CD4-positive, CD25-positive, alpha-beta regulatory T cell (primary cell): ENCODE measurements at regions not wholly inside any gene's neighbourhood (a gene's known extent, or its start where the extent isn't known, plus 50 kb on each side); places are given as distances from the start of the nearest gene placed in this dataset.

Experiments used
- ATAC-seq, 2 donors: fragments of 150-1000 bp; cut with Tn5 transposase; one replicate each; pipeline ENCODE4 v1.10.0; 2021; ENCODE audit warnings: low read depth in 2 of 2, moderate number of reproducible peaks in 2 of 2, moderate library complexity in 1 of 2
- DNase-seq, 3 donors: peaks; one replicate each; pipeline versions ENCODE4 v3.0.0 to v3.0.0-alpha.2; 2012 to 2022; ENCODE audit warnings: mixed read lengths in 1 of 3
- H3K27ac ChIP-seq: one replicate; pipeline ENCODE4 v1.7.0; 2013; ENCODE audit warnings: mild to moderate bottlenecking, low read length; ENCODE audit not compliant: insufficient read depth, poor library complexity, severe bottlenecking
- H3K27me3 ChIP-seq: one replicate; pipeline ENCODE4 v1.7.0; 2013; ENCODE audit warnings: low read length; ENCODE audit not compliant: control insufficient read depth, insufficient read depth
- H3K36me3 ChIP-seq: one replicate; pipeline ENCODE4 v1.7.0; 2013; ENCODE audit warnings: mild to moderate bottlenecking, low read length, moderate library complexity; ENCODE audit not compliant: control insufficient read depth, insufficient read depth
- H3K4me1 ChIP-seq: 2 replicates; pipeline ENCODE4 v1.7.0; 2013; ENCODE audit warnings: mild to moderate bottlenecking, low read length; ENCODE audit not compliant: insufficient read depth, control insufficient read depth, poor library complexity, severe bottlenecking
- H3K4me3 ChIP-seq: one replicate; pipeline ENCODE4 v1.7.0; 2013; ENCODE audit warnings: low read depth, mild to moderate bottlenecking, low read length, moderate library complexity
- H3K9me3 ChIP-seq, 2 experiments: 1 replicate in 1 of 2; 2 replicates in 1 of 2; pipeline ENCODE4 v1.7.0; 2013; ENCODE audit warnings: low read length in 2 of 2, mild to moderate bottlenecking in 1 of 2, moderate library complexity in 1 of 2; ENCODE audit not compliant: control insufficient read depth in 2 of 2
- H3K27ac Mint-ChIP-seq, 3 donors: one replicate each; pipeline ENCODE4 v1.8.0; 2020 to 2022; ENCODE audit warnings: mild to moderate bottlenecking in 3 of 3, mixed read lengths in 3 of 3, moderate library complexity in 2 of 3
- H3K27me3 Mint-ChIP-seq: one replicate; pipeline ENCODE4 v1.8.0; 2022; ENCODE audit warnings: mild to moderate bottlenecking, mixed read lengths
- H3K36me3 Mint-ChIP-seq: one replicate; pipeline ENCODE4 v1.8.0; 2020; ENCODE audit warnings: mixed read lengths
- H3K4me1 Mint-ChIP-seq, 4 donors: one replicate each; pipeline ENCODE4 v1.8.0; 2020 to 2022; ENCODE audit warnings: mixed read lengths in 4 of 4, mild to moderate bottlenecking in 1 of 4
- H3K4me3 Mint-ChIP-seq, 4 donors: one replicate each; pipeline ENCODE4 v1.8.0; 2020 to 2022; ENCODE audit warnings: mild to moderate bottlenecking in 4 of 4, mixed read lengths in 4 of 4, moderate library complexity in 3 of 4
- H3K9me3 Mint-ChIP-seq, 7 donors: one replicate each; pipeline ENCODE4 v1.8.0; 2020 to 2022; ENCODE audit warnings: mixed read lengths in 7 of 7, mild to moderate bottlenecking in 3 of 7, moderate library complexity in 2 of 7

- peaks cover 4% of the 10 kb centered on the region for H3K27me3 Mint-ChIP-seq
- no peaks in the 10 kb centered on the region for H3K36me3 Mint-ChIP-seq
- Histone ChIP-seq H3K4me1 (no peaks in the 10 kb centered on the region), H3K9me3 (no peaks in the 10 kb centered on the region), H3K27me3 (no peaks in the 10 kb centered on the region), H3K4me3 (no peak overlapping the region), H3K27ac (no peak overlapping the region), H3K36me3 (no peaks in the 10 kb centered on the region)
- H3K27ac Mint-ChIP-seq = no peak overlapping the region
- H3K9me3 Mint-ChIP-seq = peaks cover 0 to 1% (median 0%) of the 10 kb centered on the region in 7 donors
- no peak overlapping the region for H3K4me3 Mint-ChIP-seq
- H3K4me1 Mint-ChIP-seq = no peaks in the 10 kb centered on the region
- ATAC-seq (no peak), DNase-seq (no peak)
Observed at GRCh38 chr2:219946529-219946928, 319.1 kb downstream of the SLC4A3 start.

DNA sequence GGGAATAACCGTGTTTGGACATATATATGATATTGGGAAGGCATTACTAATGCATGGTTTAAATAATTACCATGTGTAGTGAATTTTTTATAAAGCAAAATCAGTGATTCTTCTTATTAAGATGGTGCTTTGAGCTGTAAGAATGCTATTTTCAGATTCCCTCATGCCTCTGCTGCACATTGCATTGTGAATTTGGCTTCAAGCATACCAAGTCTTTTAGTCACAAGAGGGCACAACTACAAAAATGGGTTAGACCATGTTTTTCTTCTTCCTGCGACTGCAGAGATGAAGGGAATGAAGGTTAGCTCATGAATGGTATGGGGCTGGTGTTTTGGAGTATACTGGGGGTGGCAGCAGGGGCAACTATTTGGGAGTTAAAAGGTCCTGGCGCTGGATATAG is 320.1 kb downstream of the SLC4A3 start:
- Mint-ChIP-seq H3K4me3 (peak overlapping the region in 1 of 4 donors; percentile 7), H3K9me3 (peaks cover 0 to 1% (median 0%) of the 10 kb centered on the region in 7 donors), H3K4me1 (no peaks in the 10 kb centered on the region), H3K27me3 (peaks cover 4% of the 10 kb centered on the region), H3K27ac (no peak overlapping the region), H3K36me3 (no peaks in the 10 kb centered on the region)
- ATAC-seq = no peak
- Histone ChIP-seq H3K4me3 (no peak overlapping the region), H3K4me1 (no peaks in the 10 kb centered on the region), H3K27ac (no peak overlapping the region), H3K27me3 (no peaks in the 10 kb centered on the region), H3K9me3 (no peaks in the 10 kb centered on the region), H3K36me3 (no peaks in the 10 kb centered on the region)
- DNase-seq = no peak

- no peaks in the 10 kb centered on the region for H3K36me3 Mint-ChIP-seq
- H3K9me3 Mint-ChIP-seq = peaks cover 0 to 1% (median 0%) of the 10 kb centered on the region in 7 donors
- H3K36me3 ChIP-seq = no peaks in the 10 kb centered on the region
- H3K27ac ChIP-seq = no peak overlapping the region
- no peak for ATAC-seq
- no peaks in the 10 kb centered on the region for H3K9me3 ChIP-seq
- no peak for DNase-seq
- H3K4me1 Mint-ChIP-seq = no peaks in the 10 kb centered on the region
- peaks cover 4% of the 10 kb centered on the region for H3K27me3 Mint-ChIP-seq
- no peak overlapping the region for H3K4me3 ChIP-seq
- H3K27me3 ChIP-seq = no peaks in the 10 kb centered on the region
- H3K4me1 ChIP-seq = no peaks in the 10 kb centered on the region
- no peak overlapping the region for H3K4me3 Mint-ChIP-seq
- H3K27ac Mint-ChIP-seq = no peak overlapping the region
Observed at GRCh38 chr2:219949053-219949452, 321.6 kb downstream of the SLC4A3 start.

- ATAC-seq = no peak
- Mint-ChIP-seq H3K4me3 (no peak overlapping the region), H3K4me1 (no peaks in the 10 kb centered on the region), H3K9me3 (peaks cover 0 to 3% (median 1%) of the 10 kb centered on the region in 7 donors), H3K36me3 (no peaks in the 10 kb centered on the region), H3K27me3 (no peaks in the 10 kb centered on the region), H3K27ac (no peak overlapping the region)
- Histone ChIP-seq H3K27me3 (no peaks in the 10 kb centered on the region), H3K9me3 (no peaks in the 10 kb centered on the region), H3K4me1 (no peaks in the 10 kb centered on the region), H3K36me3 (no peaks in the 10 kb centered on the region), H3K27ac (no peak overlapping the region), H3K4me3 (no peak overlapping the region)
- no peak for DNase-seq
Observed at GRCh38 chr2:219951099-219951498, 323.7 kb downstream of the SLC4A3 start.

GRCh38 chr2:219954331-219954730 is 326.9 kb downstream of the SLC4A3 start:
- no peak overlapping the region for H3K27ac Mint-ChIP-seq
- H3K36me3 ChIP-seq = no peaks in the 10 kb centered on the region
- H3K27ac ChIP-seq = no peak overlapping the region
- H3K4me1 ChIP-seq = no peaks in the 10 kb centered on the region
- H3K4me1 Mint-ChIP-seq = no peaks in the 10 kb centered on the region
- no peaks in the 10 kb centered on the region for H3K36me3 Mint-ChIP-seq
- H3K9me3 Mint-ChIP-seq = peaks cover 0 to 4% (median 0%) of the 10 kb centered on the region in 7 donors
- no peaks in the 10 kb centered on the region for H3K27me3 Mint-ChIP-seq
- no peaks in the 10 kb centered on the region for H3K9me3 ChIP-seq
- no peak overlapping the region for H3K4me3 Mint-ChIP-seq
- H3K27me3 ChIP-seq = no peaks in the 10 kb centered on the region
- no peak overlapping the region for H3K4me3 ChIP-seq
- DNase-seq (no peak), ATAC-seq (no peak)

- Mint-ChIP-seq H3K36me3 (no peaks in the 10 kb centered on the region), H3K4me1 (no peaks in the 10 kb centered on the region), H3K27me3 (no peaks in the 10 kb centered on the region), H3K9me3 (peaks cover 0 to 4% (median 1%) of the 10 kb centered on the region in 7 donors), H3K27ac (no peak overlapping the region), H3K4me3 (no peak overlapping the region)
- Histone ChIP-seq H3K36me3 (no peaks in the 10 kb centered on the region), H3K4me3 (no peak overlapping the region), H3K4me1 (no peaks in the 10 kb centered on the region), H3K27ac (no peak overlapping the region), H3K9me3 (peaks cover 0 to 2% of the 10 kb centered on the region in 2 experiments), H3K27me3 (no peaks in the 10 kb centered on the region)
- DNase-seq (no peak), ATAC-seq (no peak)
Observed at GRCh38 chr2:219957820-219958219, 330.4 kb downstream of the SLC4A3 start.

GRCh38 chr2:219958941-219959340 is 331.5 kb downstream of the SLC4A3 start:
- H3K27me3 Mint-ChIP-seq = no peaks in the 10 kb centered on the region
- no peak overlapping the region for H3K27ac Mint-ChIP-seq
- H3K36me3 ChIP-seq = no peaks in the 10 kb centered on the region
- H3K9me3 ChIP-seq = peaks cover 0 to 2% of the 10 kb centered on the region in 2 experiments
- peaks cover 0 to 4% (median 3%) of the 10 kb centered on the region in 7 donors for H3K9me3 Mint-ChIP-seq
- no peaks in the 10 kb centered on the region for H3K27me3 ChIP-seq
- no peak overlapping the region for H3K27ac ChIP-seq
- H3K4me3 Mint-ChIP-seq = no peak overlapping the region
- DNase-seq (no peak), ATAC-seq (no peak)
- no peaks in the 10 kb centered on the region for H3K4me1 ChIP-seq
- H3K4me3 ChIP-seq = no peak overlapping the region
- no peaks in the 10 kb centered on the region for H3K36me3 Mint-ChIP-seq
- no peaks in the 10 kb centered on the region for H3K4me1 Mint-ChIP-seq

DNA sequence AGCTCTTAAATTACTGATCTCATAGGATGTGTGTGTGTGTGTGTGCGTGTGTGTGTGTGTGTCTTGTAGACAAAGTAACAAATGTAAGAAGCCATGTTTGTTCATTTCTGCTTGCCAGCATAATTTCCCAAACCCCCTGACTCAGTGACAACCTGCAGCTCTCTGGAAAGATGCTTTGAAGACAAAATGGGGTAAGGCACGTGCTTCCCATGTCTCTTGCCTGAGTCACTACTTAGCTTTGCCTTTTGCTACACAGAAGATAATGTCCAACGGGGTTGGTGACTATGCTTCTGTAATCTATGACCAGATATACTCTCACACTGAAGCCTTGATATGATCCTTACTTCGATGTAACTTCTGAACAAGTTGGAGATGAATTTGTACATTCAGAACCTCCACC is 332.0 kb downstream of the SLC4A3 start:
- H3K27me3 ChIP-seq = no peaks in the 10 kb centered on the region
- no peak overlapping the region for H3K4me3 Mint-ChIP-seq
- H3K4me1 Mint-ChIP-seq = no peaks in the 10 kb centered on the region
- DNase-seq = no peak
- H3K9me3 Mint-ChIP-seq = peaks cover 0 to 4% (median 0%) of the 10 kb centered on the region in 7 donors
- peaks cover 0 to 2% of the 10 kb centered on the region in 2 experiments for H3K9me3 ChIP-seq
- no peaks in the 10 kb centered on the region for H3K36me3 ChIP-seq
- no peak for ATAC-seq
- no peaks in the 10 kb centered on the region for H3K27me3 Mint-ChIP-seq
- H3K4me1 ChIP-seq = no peaks in the 10 kb centered on the region
- H3K27ac ChIP-seq = no peak overlapping the region
- H3K4me3 ChIP-seq = no peak overlapping the region
- H3K36me3 Mint-ChIP-seq = no peaks in the 10 kb centered on the region
- no peak overlapping the region for H3K27ac Mint-ChIP-seq
